Kidney (tissue), 13 donors: ENCODE measurements at regions not wholly inside any gene's neighbourhood (a gene's known extent, or its start where the extent isn't known, plus 50 kb on each side); places are given as distances from the start of the nearest gene placed in this dataset.

Source experiments
- DNase-seq, 5 donors: peaks; one replicate each; pipeline ENCODE4 v3.0.0-alpha.2; 2013 to 2020
- FAIRE-seq: peaks from 2 replicates; lab custom pipeline; 2012; peaks lifted over from hg19 to GRCh38; lab: Jason Lieb, UNC
- H3K27ac ChIP-seq, 2 donors: one replicate each; pipeline ENCODE4 v1.7.0; 2013; ENCODE audit warnings: low read depth in 2 of 2, low read length in 2 of 2, inconsistent platforms in 1 of 2
- H3K27me3 ChIP-seq: one replicate; pipeline ENCODE4 v1.7.1; 2013; ENCODE audit warnings: low read length, inconsistent platforms; ENCODE audit not compliant: control insufficient read depth, insufficient read depth
- H3K36me3 ChIP-seq, 3 donors: one replicate each; pipeline versions ENCODE4 v1.7.0 to v1.7.1; 2013; ENCODE audit warnings: low read length in 3 of 3, control low read depth in 1 of 3, inconsistent platforms in 1 of 3; ENCODE audit not compliant: insufficient read depth in 3 of 3, control insufficient read depth in 2 of 3
- H3K4me1 ChIP-seq, 3 donors: one replicate each; pipeline versions ENCODE4 v1.7.0 to v1.7.1; 2013; ENCODE audit warnings: low read length in 3 of 3, inconsistent platforms in 1 of 3, low read depth in 1 of 3; ENCODE audit not compliant: control insufficient read depth in 2 of 3, insufficient read depth in 2 of 3
- H3K4me3 ChIP-seq, 3 donors: one replicate each; pipeline versions ENCODE4 v1.7.0 to v1.8.1; 2013; ENCODE audit warnings: low read length in 3 of 3, control low read depth in 1 of 3, inconsistent platforms in 1 of 3
- H3K9ac ChIP-seq, 3 donors: one replicate each; pipeline versions ENCODE4 v1.7.0 to v1.7.1; 2013; ENCODE audit warnings: low read length in 3 of 3, control low read depth in 1 of 3, inconsistent platforms in 1 of 3
- H3K9me3 ChIP-seq, 3 donors: one replicate each; pipeline versions ENCODE4 v1.7.0 to v1.7.1; 2013; ENCODE audit warnings: low read length in 3 of 3, control low read depth in 1 of 3, inconsistent platforms in 1 of 3; ENCODE audit not compliant: control insufficient read depth in 2 of 3, insufficient read depth in 1 of 3
- intact Hi-C: fragments of 100-400 bp; cut with DNase I; formaldehyde crosslinking; loops from one replicate; pipeline ENCODE4 v1.11.1; 2022
- TF ChIP-seq, protein P1 (sequence below): IDR thresholded peaks from 3 replicates; pipeline ENCODE4 v1.5.1; 2012; ENCODE audit warnings: mild to moderate bottlenecking, moderate library complexity, borderline replicate concordance; ENCODE audit not compliant: insufficient read depth; ENCODE audit errors: extremely low read depth
- donor health status: control.
- donor health status: control.
- donor health status: control.
- donor health status: control.
- donor health status: control.
- donor health status: DM: yes; HTN: yes; CAD: no.
- donor health status: Normal renal cell carcinoma (clear cell type).

DNA sequence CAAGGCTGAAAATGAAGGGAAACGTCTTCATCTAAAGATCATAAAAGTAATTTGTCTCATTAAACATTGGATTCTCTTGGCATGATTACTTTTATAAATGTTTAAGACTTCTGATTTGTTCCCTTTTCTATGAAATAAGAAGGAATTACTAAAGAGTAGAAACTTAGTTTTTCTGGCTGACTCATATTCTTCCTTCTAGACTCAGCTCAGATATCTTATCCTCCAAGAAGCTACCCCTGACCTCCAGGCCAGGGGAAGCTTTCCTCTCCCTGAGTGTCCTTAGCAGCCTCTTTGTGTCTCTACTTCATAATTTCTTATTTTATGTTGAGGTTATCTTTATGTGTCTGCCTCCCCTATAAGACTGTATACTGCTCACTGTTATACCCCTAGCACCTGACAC lies 291.9 kb upstream of the STT3B start:
- DNase-seq (no peak), FAIRE-seq (no peak)
- H3K4me1 ChIP-seq: no peaks in the 10 kb centered on the region
- no peaks in the 10 kb centered on the region for H3K9me3 ChIP-seq
- no peaks in the 10 kb centered on the region for H3K36me3 ChIP-seq
- no peak overlapping the region for H3K4me3 ChIP-seq
- no peak overlapping the region for H3K9ac ChIP-seq
- intact Hi-C loops: no loop called here
- TF ChIP-seq, protein P1, sequence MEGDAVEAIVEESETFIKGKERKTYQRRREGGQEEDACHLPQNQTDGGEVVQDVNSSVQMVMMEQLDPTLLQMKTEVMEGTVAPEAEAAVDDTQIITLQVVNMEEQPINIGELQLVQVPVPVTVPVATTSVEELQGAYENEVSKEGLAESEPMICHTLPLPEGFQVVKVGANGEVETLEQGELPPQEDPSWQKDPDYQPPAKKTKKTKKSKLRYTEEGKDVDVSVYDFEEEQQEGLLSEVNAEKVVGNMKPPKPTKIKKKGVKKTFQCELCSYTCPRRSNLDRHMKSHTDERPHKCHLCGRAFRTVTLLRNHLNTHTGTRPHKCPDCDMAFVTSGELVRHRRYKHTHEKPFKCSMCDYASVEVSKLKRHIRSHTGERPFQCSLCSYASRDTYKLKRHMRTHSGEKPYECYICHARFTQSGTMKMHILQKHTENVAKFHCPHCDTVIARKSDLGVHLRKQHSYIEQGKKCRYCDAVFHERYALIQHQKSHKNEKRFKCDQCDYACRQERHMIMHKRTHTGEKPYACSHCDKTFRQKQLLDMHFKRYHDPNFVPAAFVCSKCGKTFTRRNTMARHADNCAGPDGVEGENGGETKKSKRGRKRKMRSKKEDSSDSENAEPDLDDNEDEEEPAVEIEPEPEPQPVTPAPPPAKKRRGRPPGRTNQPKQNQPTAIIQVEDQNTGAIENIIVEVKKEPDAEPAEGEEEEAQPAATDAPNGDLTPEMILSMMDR: no peak
- H3K27me3 ChIP-seq: no peaks in the 10 kb centered on the region
- H3K27ac ChIP-seq: no peak overlapping the region

DNA sequence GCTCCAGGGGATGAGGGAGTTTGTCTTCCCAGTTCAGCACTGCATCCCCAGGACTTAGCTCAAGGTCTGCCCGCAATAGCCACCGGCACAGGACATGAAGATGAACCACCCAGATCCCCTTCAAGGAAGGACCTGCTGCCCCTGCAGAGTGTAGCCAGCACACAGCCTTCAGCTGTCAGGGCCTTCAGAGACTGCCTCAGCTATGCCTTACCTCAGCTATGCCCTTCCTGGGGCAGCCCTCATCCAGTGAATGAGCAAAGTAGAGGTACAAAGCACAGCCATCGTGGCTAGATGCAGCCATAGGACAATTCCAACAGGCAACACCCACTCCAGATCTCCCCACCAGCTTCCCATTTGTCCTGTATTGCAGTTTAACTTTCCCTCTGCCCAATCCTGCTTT lies 291.2 kb upstream of the STT3B start:
- no peaks in the 10 kb centered on the region for H3K36me3 ChIP-seq
- intact Hi-C loops: no loop called here
- no peak overlapping the region for H3K27ac ChIP-seq
- FAIRE-seq (no peak), DNase-seq (no peak)
- H3K4me3 ChIP-seq: no peak overlapping the region
- TF ChIP-seq, protein P1: no peak
- H3K9me3 ChIP-seq: no peaks in the 10 kb centered on the region
- no peaks in the 10 kb centered on the region for H3K4me1 ChIP-seq
- H3K27me3 ChIP-seq: no peaks in the 10 kb centered on the region
- H3K9ac ChIP-seq: no peak overlapping the region

DNA sequence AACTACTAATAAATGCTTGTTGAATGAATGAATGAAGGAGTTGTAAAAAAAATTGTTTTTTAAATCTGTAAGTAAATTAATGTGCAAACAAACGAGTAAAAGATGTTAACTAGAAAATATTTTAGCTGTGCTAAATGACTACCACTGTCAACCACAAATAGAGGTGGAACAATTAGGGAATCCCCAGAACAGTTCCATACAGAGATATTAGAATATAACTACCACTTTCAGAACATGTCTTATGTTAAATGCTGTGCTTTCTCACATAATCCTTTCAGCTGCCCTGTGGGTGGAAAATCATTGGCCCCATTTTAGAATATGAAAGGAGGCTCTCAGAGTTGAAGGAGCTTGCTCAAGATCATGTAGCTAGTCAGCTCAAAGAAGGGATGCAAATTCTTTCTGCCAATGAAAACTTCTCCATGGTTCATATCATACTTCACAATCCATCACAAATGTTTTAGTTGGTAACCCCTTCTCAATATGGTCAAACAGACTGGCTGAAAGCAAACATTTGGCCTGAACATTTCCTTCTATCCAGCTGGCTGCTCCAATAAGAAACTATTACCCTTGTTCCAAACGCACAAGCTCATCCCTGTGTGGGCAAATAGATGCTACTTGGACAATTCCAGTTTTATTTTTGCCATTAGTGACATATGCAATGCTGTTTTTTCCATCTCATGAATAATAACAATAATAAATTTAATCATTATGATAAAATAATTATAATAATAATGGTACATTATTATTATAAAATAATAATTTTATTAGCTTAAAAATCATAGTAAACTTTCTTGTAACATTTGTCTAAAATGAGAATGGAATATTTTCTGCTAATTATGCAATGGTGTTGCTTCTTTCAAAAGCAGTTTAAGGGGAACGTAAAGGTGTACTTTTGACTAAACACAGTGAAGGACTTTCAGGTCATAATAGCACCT lies 290.4 kb upstream of the STT3B start:
- no peaks in the 10 kb centered on the region for H3K27me3 ChIP-seq
- H3K9me3 ChIP-seq: no peaks in the 10 kb centered on the region
- H3K9ac ChIP-seq: no peak overlapping the region
- DNase-seq (no peak), FAIRE-seq (no peak)
- no peak overlapping the region for H3K4me3 ChIP-seq
- H3K27ac ChIP-seq: no peak overlapping the region
- H3K4me1 ChIP-seq: no peaks in the 10 kb centered on the region
- H3K36me3 ChIP-seq: no peaks in the 10 kb centered on the region
- TF ChIP-seq, protein P1: no peak
- intact Hi-C loops: no loop called here
